ENCODE measurements at regions not wholly inside any gene's neighbourhood (a gene's known extent, or its start where the extent isn't known, plus 50 kb on each side); places are given as distances from the start of the nearest gene placed in this dataset.
"Not testable (repeated sequence)": the region's sequence is repeated elsewhere in the genome, so short reads cannot be mapped to it uniquely, and the experiment has no call there.

DNA sequence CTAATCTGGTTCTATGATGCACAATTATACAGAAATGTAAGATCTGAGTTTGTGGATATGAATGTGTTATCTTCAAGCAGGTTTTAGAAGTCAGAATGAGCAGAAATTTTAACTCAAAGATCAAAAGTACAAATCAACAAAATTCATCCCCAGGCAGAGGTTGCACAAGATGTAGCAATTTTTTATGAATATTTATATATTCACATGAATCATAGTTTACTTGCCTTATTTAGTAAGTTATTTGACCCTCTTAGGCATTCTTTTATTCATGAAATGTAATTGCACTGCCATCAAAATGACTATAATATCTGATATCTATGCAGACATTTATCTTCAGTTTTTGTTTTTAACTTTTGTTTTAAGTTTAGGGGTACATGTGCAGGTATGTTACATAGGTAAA, 103.1 kb upstream of the DAZL start:
- DNase-seq (ENCODE audit: low read depth): no peak

DNA sequence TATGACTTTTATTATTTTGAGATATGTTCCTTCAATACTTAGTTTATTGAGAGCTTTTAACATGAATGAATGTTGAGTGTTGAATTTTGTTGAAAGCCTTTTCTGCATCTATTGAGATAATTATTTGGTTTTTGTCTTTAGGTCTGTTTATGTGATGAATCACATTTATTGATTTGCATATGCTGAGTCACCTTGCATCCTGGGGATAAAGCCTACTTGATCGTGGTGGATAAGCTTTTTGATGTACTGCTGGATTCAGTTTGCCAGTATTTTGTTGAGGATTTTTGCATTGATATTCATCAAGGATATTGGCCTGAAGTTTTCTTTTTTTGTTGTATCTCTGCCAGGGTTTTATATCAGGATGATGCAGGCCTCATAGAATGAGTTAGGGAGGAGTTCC, 106.5 kb upstream of the DAZL start:
- DNase-seq (ENCODE audit: low read depth): not testable (repeated sequence)

DNA sequence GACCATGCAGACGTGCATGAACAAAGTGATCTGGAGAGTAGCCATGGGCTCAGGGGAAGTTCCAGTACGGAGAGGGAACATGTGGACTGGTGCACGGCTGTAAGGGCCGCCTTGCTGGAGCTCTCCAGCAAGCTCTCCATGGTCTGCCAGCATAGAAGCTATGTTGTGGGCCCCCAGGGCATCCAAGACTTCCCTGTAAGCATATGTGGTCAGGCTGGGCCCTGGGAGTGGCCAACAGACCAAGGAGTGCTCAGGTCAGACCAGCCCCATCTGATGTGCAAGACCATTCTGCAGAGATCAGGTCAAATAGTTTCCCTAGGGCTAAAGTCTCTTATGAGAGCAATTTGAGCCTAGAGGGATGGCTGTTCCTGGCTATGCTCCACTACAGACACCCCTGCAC, 110.1 kb upstream of the DAZL start:
- no peak for DNase-seq (ENCODE audit: low read depth)

DNA sequence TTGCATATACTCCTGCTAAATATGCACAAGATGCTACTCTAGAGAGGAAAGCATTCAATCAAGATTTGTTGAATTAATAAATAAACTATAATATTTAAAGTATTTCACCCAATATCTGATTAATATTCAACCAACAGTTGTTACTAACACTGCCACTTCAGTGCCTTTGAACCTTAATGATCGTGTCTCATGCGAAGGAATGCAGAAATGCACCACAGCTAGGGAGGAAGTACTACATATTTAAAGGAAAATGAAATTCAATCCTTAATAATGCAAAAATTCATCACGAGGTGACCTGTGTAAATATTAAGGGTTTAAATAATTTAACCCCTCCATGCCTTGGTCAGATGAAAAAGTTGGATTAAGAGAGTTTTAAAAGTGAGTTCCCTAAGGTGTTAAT, 114.2 kb upstream of the DAZL start:
- no peak for DNase-seq (ENCODE audit: low read depth)

DNA sequence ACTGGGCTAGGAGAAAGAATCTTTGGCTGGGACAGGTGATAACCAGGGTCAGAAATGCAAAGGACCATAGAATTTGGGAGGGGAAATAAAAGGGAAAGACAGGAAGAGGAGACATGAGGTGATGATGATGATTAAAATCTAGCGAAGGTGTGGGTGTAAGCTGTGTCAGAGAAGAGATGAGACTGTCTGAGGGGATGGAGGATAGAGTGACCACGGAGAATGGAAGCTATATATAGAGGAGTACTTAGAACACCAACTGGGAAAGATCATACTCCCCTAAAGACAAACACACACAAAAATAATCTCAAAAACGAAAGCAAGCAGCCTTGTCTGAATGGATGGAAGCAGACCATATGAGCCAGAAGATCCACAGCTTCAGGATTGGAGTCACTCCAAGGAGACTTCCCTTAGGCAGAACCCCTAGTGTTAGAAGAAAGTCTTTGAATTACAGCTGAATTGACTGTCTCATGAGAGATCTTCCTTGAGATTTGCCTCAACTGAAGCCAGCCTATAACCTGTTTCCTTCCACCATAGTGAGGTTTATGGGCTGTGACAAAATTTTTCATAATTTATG, 115.2 kb upstream of the DAZL start:
- no peak for DNase-seq (ENCODE audit: low read depth)

DNA sequence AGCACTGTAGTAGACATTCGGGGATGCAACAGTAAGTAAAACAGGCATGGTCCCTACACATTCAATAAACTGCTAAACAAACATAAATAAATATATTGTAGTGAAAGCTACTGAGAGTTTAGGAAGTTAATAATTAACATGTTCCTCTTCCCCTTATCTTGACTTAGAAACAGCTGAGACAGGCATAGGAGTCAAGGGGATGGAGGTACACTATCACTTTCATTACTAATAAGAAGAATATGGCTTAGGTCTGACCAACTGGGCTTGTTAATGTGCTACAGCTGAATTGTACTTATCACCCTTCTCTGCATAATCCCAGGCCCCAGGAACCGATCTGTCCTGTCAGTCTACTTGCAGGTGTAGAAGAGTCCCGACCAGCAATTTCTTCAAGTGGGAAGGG, 116.3 kb upstream of the DAZL start:
- no peak for DNase-seq (ENCODE audit: low read depth)

DNA sequence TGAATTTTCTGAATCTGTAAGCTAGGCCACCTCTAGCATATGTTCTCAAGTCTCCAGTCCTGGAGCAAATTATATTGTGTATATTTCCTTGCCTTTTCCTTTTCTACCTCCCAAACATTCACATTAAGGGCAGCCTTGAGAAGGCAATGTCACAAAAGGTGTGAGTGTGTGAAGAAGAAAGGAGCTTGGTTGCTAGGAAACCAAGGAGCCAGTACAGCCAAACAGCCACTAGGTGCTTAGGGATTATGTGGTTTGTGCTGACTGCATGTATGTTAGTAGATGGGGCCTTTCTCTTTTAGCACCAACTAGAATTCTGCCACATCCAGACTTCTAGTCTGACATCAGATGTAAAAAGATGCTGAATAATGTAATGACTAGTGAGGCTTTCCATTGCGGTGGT, 118.8 kb upstream of the DAZL start:
- DNase-seq (ENCODE audit: low read depth): no peak

DNA sequence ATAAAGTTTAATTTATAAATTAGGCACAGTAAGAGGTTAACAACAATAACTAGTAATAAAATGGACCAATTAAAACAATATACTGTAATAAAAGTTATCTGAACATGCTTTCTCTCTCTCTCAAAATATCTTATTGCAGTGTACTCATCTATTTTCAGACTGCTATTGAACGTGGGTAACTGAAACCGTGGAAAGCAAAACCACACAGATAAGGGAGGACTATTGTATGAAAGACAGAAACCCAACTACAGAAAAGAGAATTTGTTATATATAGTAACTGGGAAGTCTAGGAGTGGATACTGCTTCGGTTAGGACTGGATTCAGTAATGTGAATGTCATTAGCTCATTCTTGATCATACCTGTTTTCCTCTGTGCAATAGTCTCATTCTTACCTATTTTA, 119.3 kb upstream of the DAZL start:
- DNase-seq (ENCODE audit: low read depth): no peak

DNA sequence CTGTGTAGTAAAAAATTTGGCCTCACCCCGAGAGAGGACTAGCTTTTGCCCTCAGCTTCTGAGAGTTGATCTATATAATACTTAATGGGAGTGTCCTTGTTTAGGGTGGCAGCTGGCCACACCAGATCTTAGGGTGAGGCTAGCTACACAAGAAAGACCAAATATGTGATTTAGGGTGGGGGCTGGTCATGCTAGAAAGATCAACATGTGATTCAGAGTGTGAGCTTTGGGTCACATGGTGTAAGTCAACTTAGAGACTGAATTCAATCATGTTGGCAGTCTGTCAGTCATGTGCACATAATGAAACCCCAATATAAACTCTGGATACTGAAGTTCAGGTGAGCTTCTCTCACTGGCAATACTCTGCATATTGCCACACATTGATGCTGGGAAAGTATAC, 120.7 kb upstream of the DAZL start:
- DNase-seq (ENCODE audit: low read depth): no peak

DNA sequence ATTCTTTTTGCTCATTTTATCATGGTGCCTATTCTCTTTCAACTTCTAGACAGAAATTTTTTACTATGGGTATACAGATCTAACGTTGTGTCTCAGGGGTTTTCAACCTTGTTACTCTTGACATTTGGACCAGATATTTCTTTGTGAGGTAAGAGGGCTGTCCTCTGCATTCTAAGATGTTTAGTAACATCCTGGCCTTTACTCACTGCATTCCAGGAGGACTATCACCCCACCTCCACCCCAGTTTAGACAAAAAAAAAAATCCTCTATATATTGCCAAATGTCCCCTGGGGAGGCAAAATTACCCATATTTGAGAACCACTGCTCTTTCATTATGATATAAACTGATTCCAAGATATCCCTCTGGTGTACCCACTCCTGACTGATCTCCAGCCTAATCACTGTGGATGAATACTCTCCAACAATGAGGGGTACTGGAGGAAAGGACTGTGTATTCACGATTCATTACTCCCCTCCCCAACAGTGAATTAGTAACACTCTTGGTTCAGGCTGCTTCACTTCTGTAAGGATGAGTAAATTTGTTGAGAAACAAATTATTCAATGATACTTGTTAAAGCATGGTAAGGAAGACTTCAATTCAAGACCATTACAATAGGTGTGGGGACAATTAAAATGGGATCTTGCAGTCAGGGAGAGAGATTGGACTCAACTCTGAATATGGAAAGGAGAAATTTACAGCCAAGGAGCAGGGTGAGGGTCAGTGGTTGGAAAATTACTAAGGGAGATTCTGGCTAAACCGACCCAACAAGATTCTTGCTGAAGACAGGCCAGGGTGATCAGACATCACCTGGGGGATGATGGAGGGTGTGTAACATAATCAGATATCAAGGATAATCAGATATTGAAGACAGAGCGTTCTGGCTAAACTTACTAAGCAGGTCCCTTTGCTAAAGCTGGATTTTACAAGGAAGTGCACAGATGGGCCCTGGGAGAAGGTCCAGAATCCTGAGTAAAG, 123.8 kb upstream of the DAZL start:
- no peak for DNase-seq (ENCODE audit: low read depth)

DNA sequence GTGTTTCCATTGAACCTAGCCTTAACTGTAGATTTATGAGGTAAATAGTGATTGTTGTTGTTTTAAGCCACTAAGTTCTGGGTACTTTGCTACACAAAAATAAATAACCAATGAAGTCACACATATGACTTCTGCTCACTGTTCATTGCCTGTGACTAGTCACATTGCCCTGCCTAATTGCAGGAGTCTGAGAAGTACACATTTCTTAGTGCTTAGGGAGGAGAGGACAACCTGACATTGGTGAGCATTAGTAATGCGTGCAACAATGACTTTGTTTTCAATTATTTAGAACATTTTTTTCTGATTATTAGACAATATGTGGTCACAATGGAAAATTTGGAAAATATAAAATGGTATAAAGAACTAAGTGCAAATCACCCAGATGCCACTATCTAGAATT, 133.2 kb upstream of the DAZL start:
- no peak for DNase-seq (ENCODE audit: low read depth)

DNA sequence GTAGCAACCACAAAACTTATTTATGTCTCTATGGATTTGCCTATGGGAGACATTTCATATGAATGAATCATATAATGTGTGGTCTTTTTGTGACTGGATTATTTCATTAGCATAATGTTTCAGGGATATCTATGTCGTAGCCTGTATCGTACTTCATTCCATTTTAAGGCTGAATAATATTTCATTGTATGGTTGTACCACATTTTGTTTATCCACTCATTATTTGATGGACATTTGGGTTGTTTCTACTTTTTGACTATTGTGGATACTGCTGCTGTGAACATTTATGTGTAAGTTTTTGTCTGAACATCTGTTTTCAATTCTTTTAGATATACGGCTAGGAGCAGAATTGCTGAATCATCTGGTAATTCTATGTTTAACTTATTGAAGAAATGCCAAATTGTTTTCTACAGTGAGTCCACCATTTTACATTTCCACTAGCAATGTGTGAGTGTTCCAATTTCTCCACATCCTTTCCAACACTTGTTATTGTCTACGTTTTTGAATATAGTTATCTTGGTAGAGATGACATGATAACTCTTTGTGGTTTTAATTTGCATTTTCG, 134.4 kb upstream of the DAZL start:
- DNase-seq (ENCODE audit: low read depth): no peak

DNA sequence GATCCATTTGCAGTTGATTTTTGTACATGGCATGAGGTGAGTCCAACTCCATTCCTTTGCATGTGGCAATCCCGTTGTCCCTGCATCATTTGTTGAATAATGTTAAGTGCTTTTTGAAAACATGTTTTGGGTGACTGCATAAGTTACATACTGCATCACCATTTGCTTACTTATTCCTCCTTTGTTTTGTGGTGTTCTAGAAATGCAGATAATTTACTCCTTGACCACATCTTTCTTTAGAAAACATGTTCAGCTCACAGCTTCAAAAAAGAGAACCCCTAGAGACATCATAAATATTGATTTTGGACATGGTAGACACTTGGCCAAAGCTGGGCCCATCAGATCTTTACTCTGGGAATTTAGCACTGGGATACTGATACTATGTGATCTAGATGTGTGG, 135.3 kb upstream of the DAZL start:
- DNase-seq (ENCODE audit: low read depth): no peak

DNA sequence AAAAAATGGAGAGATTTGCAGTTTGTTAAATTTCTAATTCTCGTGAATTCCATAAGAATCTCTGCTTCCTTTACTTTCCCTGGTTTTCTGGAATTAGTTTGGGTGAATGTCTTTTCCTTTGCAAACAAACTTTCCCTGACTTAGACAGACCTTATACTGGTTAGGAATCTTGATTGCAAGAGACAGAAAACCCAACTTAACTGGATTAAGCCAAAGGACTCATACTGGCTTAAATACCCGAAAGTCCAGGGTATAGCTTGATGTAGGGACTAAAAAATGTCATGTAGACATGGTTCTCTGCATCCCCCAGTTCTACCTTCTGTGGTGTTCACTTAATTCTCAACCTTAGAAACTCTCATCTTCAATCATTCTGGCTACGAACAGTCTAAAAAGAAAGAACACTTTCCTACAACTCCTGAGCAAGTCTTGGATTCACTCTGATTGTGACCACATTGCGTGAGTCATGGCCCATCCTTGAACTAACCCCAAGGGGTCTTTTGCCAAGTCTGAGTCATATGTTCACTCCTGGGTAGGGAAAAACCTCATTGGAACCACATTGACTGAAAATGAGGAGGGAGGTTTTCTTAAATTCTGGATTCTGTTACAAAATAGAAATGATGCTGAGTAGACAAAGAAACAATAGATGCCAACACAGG, 136.0 kb upstream of the DAZL start:
- DNase-seq (ENCODE audit: low read depth): peak; percentile 84

DNA sequence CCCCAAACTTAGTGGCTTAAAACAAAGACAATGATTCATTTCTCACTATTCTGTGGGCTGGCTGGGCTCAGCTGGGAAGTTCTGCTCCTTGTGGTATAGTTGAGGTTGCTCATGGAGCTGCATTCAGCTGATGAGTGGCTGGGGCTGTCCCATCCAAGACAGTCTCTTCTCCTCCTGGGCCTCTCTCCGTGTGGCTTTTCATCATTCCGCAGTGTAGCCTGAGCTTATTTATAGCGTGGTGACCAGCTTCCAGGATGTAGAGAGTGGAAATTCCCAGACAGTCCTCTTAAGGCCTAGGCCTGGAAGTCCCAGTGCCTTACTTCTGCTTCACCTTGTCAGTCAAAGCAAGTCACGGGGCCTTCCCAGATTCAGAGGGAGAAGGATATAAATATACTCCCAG, 136.7 kb upstream of the DAZL start:
- DNase-seq (ENCODE audit: low read depth): no peak

DNA sequence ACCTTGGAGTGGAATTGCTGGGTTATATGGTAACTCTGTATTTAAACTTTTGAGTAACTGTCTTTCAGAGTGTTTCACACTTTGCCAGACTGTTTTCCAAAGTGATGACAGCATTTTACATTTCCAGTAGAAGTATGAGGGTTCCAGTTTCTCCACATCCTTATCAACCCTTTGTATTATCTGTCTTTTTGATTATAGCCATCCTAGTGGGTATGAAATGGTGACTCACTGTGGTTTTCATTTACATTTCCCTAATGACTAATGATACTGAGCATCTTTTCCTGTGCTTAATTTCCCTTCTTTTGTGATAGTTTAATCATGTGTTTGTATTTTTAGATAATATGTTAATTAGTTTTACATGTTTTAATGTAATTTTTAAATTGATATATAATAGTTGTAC, 138.1 kb upstream of the DAZL start:
- DNase-seq (ENCODE audit: low read depth): no peak

DNA sequence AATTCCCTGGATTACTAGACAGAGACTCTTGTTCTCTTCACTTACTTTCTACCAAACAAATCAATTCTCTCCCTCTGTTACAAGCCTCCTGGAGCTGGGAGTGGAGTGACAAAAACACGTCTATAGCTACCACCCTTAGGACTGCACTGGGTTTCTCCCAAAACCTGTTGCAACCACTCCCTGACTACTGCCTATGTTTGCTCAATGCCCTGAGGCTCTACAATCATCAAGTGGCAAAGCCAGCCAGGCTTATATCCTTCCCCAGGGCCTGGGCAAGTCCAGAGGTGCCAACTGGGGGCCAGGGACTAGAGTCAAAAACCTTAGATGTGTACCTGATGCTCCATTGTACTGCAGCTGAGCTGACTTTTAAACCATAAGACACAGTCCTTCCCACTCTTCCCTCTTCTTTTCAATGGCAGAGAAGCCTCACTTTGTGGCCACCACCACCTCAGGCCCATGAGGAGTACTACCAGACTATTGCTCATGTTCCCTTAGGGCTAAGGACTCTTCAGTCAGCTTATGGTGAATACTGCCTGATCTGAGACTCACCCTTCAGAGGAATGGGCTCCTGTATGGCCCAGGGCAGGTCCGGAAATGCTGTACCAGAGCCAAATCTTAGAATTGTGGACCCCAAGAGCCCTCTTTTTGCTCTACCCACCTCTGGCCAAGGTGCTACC, 125.4 kb upstream of the PLCL2 start:
- no peak for DNase-seq (ENCODE audit: low read depth)

DNA sequence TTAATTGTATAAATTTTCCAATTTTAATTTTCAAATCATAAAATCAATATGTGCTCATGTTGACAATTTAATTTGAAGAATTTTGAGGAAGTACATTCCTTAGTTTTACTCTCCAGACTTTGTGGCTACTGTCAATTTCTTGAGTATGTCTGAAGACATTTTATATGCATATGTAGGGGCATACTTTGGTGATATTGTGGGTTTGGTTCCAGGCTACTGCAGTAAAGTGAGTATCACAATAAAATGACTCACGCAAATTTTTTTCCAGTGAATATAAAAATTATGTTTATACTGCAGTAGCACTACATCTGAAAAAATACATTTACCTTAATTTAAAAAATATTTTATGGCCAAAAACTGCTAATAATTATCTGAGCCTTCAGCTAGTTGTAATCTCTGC, 123.2 kb upstream of the PLCL2 start:
- no peak for DNase-seq (ENCODE audit: low read depth)

DNA sequence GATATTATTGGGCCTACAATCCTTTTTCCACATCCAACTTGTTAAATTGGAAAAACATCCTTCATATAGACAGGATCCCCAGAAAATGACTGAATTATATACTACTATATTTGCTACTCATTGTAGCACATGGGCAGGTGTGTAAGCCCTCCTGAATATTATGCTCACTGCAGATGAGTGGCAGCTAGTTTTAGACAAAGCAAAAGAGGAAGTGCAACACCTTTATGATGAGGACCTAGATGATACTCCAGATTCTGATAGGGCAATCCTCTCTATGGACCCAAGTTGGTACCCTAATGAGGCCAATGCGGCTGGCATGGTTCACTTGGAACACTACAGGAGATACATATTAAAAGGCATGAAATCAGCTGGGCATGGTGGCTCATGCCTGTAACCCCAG, 119.1 kb upstream of the PLCL2 start:
- no peak for DNase-seq (ENCODE audit: low read depth)

DNA sequence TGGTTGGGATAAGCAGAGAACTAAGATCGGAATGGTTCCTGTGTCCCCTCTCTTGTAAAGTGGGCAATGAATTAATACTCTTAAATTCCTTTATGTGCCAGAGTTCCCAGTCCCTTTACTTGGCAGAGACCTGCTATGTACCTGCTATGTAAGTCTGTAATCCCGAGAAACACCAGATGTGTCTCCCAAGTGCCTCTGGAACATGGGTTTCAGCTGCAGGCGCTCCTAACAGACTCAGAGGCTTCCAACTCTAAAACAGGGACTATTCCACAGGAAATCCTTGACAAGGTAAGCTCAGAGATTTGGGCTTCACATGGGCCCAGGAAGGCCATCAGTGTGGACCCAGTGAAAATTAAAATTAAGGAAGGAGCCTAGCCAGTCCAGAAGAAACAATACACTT, 117.7 kb upstream of the PLCL2 start:
- no peak for DNase-seq (ENCODE audit: low read depth)

DNA sequence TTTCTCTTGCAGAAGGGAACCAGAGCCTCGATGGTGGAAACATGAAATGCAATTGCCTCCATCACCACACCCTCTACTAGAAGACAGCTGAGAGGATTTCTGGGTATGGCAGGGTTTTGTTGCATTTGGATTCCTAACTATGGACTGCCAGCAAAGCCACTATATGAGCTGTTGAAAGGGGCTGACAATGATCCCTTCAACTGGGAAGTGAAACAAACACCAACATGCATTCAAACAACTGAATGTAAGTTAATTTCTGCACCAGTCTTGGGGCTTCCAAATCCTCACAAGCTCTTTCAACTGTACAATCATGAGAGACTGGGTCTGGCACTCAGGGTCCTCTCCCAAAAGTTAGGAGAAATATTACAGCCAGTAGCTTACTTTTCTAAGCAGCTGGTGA, 116.7 kb upstream of the PLCL2 start:
- DNase-seq (ENCODE audit: low read depth): no peak

DNA sequence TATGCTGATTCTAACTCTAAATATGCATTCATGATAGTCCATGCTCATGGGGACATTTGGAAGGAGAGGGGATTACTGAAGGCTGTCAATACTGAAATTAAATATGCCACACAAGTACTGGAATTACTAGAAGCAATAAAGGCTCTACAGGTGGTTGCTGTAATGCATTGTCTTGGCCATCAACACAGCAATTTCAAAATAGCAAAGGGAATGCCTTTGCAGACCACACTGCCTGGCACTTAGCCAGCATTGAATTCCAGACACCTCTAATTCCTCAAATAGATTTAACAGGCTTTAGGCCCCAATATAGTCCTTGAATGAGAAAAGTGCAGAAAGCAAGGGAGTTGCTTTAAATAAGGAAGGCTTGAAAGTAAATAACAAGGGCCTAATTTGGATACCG, 115.8 kb upstream of the PLCL2 start:
- DNase-seq (ENCODE audit: low read depth): peak; percentile 6
